ENCODE measurements at regions not wholly inside any gene's neighbourhood (a gene's known extent, or its start where the extent isn't known, plus 50 kb on each side); places are given as distances from the start of the nearest gene placed in this dataset.
"Not testable (repeated sequence)": the region's sequence is repeated elsewhere in the genome, so short reads cannot be mapped to it uniquely, and the experiment has no call there.

DNA sequence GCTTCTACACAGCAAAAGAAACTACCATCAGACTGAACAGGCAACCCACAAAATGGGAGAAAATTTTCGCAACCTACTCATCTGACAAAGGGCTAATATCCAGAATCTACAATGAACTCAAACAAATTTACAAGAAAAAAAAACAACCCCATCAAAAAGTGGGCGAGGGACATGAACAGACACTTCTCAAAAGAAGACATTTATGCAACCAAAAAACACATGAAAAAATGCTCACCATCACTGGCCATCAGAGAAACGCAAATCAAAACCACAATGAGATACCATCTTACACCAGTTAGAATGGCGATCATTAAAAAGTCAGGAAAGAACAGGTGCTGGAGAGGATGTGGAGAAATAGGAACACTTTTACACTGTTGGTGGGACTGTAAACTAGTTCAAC is 171.8 kb upstream of the IL12B start:
- not testable (repeated sequence) for DNase-seq (ENCODE audit: low read depth)

DNA sequence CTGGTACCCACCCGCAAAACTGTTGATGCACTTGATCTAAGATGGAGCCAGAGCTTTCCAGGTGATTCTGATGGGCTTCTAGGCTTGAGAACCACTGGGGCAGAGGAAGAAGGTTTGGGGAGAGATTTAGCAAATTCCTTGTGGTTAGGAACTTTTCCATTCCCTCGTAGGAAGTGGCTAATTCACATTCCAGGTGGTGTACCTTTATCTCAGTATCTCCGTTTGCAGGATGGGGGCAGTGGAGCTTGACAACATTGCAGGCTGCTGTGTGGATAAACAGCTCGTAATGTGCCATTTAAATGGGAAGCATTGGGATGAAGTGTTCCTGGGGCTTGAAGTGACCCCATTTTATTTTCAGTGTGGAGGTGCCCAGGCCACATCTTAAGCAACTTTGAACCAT is 172.9 kb upstream of the IL12B start:
- no peak for DNase-seq (ENCODE audit: low read depth)

DNA sequence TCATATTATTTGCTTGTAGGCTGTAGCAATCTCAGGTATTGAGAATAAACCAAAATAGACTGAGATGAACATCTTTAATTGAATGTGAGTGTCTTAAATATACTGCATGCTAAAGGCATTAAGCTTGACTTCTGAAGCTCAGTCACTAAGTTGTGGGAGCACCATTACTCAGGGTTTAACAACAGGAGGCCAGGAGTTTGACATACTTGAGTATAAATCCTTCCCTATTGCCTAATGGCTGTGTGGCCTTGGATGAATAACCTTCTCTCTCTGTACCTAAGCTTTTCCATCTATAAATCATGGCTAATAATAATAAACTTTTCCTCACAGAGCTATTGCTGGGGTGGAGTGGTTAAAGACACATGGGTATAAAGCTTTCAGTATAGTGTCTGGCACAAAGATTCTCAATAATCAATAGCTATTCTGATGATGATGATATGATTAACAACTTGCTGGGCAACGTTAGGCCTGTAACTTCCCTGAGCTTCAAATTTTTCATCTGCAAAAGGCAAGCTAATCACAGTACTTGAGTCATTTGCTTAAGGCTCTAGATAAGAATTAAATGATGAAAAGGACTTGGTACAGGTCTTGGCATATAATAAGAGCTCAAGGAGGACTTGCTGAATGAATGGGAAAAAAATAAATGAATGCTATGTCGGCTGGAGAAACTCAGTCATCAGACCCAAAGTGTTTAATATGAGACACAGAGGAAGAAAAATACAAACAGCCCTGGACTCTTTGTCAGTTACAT is 174.0 kb upstream of the IL12B start:
- no peak for DNase-seq (ENCODE audit: low read depth)

DNA sequence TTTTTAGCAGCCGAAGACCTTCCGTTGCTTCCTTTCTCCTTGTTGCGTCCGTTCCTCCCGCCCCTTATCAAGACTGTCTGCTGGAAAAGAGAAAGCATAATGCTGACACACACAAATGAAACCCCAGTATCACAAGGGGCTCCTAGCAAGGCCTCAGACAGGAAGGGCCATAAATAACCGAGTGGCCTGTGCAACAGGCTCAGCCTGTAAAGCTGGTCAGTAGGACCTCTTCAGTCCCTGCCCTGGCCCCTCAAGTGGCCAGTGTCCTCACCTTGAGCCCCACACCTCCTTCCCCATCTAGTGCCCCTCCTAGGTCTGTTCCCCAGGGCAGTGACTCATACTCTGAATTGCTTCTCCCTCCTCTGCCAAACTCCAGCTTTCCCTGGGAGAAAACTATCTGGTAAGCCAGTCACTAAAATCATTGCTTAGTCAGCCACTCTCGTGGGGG is 174.6 kb upstream of the IL12B start:
- DNase-seq (ENCODE audit: low read depth) = no peak

DNA sequence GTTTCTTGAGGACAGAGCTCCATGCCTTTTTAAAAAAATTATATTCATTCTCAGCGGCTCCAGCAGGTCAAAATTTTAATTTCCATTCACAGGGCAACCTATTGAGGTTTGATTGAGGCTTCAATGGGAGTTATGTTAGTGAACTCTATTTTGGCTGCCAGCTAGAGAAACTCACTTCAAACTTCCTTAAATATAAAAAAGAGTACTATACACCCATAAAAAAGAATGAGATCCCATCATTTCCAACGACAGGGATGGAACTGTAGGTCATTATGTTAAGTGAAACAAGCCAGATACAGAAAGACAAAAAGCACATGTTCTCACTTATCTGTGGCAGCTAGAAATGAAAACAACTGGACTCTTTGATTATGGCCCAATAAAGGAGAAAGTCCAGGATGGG is 176.8 kb upstream of the IL12B start:
- no peak for DNase-seq (ENCODE audit: low read depth)

DNA sequence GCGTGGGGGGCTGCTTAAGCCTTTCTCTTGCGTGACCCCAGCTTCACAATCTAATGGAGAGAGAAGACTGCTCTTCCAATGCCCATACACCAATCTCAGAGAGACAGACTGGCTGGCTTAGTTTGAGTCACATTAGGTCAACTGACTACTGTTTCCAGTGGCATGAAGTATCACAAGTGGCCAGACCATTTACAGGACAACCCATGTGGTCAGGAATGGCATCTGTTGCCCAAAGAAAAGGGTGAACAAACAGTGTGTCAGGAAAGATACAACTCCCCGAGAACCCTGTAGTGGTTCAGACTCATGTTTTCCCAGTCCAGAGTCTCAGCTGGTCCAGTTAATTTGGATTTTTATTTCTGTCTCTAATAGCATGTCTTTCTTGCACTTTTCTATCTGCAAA is 177.4 kb upstream of the IL12B start:
- no peak for DNase-seq (ENCODE audit: low read depth)

DNA sequence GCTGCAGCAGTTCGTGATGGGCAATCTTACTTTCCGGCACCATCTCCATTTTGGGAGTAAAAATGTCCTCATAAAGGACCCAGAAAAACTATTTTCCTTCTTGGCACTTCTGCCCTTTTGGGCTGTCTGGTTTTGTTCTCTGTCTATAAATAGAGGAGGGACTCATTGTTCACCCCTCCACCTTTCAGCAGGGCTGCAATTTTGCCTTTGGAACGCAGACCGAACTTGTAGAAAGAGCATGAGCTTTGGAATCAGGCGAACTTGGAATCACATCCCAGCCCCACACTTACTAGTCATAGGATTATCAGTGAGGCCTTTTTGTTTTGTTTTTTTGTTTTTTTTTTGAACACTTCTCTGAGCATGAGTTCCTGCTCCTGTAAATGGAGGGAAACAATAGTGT is 178.1 kb upstream of the IL12B start:
- no peak for DNase-seq (ENCODE audit: low read depth)

DNA sequence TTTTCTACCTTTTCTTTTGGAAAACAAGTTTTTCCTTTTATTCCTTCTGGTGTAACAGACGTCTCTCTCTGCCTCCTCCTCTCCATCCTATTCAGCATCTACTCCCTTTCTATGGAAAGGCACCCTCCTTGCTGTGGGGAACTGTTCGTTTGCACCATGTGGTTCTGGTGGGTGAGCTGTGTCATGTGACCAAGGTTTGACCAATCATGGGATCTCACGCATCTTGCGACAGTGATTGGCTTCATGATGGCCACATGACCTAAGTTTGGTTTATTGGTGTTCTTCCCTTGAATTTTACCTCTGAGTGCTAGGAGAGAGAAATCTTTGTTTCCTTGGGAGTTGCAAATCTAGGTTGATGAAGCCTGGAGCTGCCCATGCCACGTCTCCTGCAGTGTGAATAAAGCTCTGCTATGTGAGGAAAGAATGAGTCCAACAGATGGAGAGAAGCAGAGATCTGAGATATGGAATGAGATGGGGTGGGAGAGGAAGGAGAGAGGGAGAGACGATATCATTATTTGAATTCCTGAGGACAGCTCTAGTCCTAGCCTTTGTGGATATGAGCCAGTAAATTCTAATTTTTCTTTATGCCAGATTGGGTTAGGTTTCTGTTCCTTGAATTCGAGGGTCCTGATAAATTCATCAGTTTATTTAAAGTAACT is 178.8 kb upstream of the IL12B start:
- DNase-seq (ENCODE audit: low read depth) = no peak

DNA sequence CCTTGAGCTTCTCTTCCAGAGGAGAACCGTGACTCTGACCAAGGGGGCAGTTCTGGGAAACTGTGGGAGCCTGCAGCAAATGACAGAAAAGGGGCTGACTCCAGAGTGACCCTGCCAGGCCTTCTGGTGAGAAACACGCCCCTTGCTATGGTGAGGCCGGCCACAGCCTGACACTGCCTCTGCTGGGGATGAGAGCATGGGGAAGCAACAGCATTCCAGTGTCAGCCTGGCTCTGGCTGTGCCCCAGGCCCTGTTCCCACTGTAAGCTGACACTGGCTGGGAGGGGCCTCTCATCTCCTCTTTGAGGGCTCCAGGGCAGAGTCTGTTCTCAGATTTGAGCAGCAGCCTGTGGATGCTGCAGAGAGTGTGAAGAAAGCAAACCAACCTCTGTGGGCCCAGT is 180.0 kb upstream of the IL12B start:
- no peak for DNase-seq (ENCODE audit: low read depth)

DNA sequence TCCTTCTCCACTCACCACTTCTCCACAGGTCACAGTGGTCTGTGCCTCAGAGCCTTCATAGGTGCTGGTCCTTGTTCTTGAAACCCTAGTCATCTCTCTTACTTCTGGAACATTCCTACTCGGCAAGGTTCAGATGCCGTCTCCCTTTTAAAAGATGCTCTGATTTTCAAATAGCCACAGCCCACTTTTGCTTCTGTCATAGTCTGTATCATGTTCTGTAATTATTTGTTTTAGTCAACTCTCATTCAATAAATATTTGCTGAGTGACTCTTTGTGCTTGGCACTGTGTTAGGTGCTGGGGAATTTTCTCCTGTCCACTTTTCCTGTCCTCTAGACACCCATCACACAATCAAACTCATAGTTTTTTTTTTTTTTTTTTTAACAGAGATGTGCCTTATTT is 181.3 kb upstream of the IL12B start:
- no peak for DNase-seq (ENCODE audit: low read depth)

DNA sequence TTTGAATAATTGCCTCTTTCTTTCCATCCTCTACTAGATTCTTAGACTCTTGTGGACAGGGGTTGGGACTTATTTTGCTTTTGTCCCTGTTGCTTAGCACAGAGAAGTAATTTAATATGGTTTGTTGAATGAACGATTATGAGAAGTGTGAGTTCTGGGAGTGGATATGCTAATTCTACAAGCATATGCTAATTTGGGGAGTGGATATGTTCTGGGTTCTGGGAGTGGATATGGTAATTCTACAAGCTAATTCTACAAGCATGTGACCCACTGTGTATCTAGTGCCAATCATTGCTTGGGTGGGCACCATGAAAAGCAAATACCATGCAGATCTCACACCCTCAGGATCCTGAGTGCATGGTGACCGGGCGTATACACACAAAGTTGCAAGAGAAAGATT is 181.8 kb upstream of the IL12B start:
- no peak for DNase-seq (ENCODE audit: low read depth)

DNA sequence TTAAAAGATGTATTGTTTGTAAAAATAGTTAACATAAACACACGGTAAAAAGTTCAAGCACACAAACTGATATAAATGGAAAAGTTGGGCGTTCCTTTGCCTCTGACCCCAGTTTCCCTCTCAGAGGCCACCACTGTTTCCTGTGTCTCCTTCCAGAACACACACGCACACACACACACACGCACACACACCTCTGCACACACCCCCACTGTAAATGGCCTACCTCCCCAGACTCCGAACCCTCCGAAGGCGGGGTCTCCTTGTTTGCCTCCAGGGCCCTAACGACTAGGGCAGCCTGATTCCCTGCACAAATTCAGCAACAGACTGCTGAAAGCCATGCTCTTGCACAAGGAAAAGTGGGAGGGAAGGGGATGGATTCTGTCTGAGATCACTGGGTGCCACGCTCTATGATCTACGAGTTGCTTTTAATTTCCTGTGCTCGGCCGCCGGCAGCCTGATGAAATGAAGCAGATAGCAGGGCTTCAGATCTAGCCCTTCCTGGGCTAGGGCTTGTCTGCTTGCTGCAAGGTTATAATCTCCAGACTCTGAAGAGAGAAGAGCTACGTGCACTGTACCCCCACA is 184.0 kb upstream of the IL12B start:
- no peak for DNase-seq (ENCODE audit: low read depth)

DNA sequence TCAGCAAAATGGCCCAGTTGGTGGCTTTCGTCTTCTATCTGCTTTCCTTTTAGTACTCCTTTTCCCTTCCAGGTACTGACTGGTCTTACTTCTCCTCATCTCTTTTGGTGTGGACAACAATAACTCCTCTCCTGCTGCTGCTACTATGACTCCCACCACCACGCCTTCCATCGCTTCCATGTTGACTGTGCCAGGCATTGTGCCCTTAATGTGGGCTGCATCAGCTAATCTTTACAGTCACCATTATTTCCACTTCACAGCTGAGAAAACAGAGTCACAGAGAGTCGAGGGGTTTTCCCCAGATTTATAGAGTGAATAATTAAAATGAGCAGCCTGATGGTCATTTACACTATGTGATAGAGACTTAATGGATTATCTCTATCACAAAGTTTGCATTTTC is 184.9 kb upstream of the IL12B start:
- DNase-seq (ENCODE audit: low read depth) = no peak

DNA sequence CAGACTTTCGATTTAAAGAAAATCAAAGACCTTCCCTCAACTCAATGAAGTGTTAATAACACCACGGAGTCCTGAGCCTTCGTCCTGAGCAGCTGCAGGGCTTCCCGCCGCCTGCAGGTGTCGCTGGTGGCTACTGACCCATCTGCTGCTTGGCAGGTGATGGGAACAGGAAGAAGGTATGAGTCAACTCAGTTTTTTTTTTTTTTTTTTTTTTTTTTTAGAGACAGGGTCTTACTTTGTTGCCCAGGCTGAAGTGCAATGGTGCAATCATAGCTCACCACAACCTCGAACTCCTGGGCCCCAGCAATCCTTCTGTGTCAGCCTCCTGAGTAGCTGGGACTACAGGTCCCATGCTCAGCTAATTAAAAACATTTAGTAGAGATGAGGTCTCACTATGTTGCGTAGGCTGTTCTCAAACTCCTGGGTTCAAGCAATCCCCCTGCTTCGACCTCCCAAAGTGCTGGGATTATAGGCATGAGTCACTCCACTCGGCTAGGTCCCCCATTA is 185.7 kb upstream of the IL12B start:
- DNase-seq (ENCODE audit: low read depth) = peak; percentile 35

DNA sequence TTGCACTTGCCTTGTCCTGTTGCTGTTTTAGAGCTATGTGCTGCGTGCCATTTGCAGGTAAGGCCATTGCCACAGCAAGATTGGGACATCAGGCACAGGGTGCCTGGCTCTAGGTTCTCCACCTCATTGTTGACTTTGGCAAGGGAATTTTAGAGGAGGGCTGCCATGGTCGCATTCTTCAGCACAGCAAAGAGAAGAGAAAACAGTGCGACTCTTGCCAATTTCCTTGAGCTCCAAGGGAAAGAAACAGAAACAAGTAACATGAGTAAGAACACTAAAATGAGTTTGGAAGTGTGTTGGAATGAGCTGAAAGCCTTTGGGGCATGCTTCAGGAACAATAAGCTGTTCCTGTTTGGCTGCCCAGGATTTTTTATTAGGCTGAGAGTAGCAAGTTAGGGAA is 188.1 kb upstream of the IL12B start:
- no peak for DNase-seq (ENCODE audit: low read depth)

DNA sequence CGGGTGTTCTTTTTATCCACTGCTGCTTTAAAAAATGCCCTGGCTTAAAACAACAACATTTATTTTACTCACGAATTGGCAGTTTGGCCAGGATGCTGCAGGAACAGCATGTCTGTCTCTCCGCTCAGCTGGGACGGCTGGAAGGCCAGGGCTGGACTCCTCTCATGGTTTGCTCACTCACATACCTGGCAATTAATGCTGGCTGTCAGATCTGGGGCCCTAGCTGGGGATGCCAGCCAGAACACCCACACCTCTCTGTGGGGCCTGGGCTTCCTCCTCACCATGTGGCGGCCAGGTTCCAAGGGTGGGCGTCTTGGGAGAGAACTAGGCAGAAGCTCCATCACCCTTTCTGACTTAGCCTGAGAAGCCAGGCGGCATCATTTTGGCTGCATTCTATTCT is 189.1 kb upstream of the IL12B start:
- DNase-seq (ENCODE audit: low read depth) = no peak

DNA sequence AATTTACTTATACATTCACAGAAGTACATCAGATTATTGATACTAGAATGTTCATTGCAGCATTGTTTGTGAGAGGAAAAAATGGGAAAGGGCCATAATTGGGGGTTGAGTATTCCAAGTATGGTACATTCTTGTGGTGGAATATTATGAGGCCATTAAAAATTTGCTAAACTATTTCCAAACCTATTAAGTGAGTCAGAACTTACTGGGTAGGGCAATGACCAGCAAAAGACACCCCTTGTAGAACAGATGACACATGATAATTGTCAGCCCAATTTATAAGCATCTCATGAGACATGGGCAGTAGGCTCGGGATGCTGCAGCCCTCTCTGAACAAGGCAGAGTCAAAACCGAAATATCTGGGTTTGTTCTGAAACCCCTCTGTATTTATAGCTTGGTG is 192.6 kb upstream of the IL12B start:
- no peak for DNase-seq (ENCODE audit: low read depth)

DNA sequence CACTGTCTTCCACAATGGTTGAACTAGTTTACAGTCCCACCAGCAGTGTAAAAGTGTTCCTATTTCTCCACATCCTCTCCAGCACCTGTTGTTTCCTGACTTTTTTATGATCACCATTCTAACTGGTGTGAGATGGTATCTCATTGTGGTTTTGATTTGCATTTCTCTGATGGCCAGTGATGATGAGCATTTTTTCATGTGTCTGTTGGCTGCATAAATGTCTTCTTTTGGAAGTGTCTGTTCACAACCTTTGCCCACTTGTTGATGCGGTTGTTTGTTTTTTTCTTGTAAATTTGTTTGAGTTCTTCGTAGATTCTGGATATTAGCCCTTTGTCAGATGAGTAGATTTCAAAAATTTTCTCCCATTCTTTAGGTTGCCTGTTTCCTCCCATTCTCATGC is 194.0 kb upstream of the IL12B start:
- not testable (repeated sequence) for DNase-seq (ENCODE audit: low read depth)

DNA sequence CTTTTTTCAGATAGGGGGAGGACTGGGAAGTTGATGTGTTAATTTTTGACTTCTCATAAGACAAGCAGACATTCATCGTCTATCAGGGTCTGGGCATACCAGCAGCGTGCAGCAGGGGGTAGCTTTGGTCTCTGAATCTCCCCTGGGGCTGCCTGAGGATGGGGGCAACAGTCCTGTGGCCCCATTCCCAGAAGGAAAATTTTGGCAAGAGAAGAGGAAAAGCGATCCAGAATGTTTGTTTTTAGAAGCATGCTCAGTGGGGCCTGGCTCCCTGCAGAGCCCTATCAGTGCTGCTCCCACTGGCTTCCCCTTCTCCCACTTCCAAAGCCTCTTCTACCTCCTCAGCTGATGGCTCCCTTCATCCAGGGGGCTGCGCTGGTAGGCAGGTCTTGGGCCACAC is 194.8 kb upstream of the IL12B start:
- DNase-seq (ENCODE audit: low read depth) = no peak

DNA sequence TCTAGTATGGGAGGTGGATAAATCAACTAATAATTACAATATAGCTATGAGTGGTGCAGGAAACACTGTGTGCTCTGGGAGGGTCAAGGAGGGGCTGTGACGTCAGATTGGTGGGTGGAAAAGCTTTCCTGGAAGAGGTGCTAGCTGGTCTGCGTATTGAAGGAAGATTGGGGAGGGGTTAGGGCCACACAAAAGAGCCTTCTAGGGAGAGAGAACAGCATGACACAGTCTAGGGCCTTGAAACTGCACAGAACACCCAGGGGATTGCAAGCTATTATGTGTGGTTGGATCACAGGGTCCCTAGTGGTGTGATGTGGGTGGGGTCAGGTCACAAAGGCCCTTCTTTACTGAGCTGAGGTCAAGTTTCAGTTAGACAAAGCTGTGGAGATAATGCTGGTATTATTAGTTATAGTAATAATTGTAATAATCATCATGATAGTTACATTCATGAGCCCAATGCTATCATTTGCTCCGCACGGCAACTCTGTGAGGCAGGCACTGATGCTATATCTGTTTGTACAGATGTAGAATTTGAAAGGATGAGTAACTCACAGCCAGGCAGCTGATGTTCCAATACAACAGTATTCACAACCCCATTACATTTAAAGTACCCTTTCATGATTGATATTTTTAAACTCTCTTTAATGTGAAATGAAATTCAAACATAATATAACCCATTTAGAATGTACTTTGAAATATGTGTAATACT is 197.4 kb upstream of the IL12B start:
- DNase-seq (ENCODE audit: low read depth) = no peak

DNA sequence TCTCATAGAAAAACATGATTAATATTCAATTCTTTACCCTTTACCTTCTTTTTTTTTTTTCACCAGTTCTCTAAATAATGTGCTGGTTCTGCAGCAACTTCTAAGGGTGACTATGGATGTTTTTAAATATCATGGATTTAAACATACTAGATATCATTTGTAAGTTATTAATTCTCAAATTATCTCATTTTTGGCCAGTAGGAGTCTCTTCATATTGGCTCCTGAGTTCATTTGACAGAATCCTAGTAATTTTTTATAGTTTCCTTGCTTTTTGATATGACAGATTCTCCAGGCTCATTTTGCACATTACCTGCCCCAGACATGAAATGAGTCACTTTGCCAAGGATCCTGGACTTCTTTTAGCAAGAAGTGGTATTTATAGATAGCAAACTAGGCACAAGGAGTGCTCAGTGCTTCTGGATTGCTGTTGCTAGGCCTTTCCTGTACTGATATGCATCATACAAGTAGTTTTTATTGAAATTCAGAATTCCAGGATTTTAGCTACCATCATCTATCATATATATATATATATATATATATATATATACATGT is 201.3 kb upstream of the IL12B start:
- no peak for DNase-seq (ENCODE audit: low read depth)

DNA sequence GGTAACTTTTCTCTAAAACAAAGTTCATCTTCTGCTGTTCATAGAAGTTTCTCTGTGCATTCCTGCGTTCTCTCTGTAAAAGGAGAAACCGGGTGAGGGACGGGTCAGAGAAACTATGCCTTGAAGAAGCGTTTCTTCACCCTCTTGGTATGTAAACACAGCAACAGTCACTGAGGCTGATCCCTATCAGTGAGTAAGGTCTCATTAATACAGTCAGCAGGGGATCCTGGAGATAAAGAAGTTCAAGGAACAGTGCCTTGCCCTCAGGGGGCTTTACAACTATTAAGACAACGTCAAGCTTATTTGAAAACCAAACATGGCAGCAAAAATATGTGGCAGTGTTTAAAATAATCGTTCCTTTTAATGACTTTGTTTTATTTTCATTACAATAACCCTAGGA is 202.9 kb upstream of the IL12B start:
- no peak for DNase-seq (ENCODE audit: low read depth)

Data from activated T-helper 1 cell treated with Interleukin-2 at 50 U/mL for 16 hours (primary cell).